IPS DF 6.9 (cell line): ENCODE measurements at regions not wholly inside any gene's neighbourhood (a gene's known extent, or its start where the extent isn't known, plus 50 kb on each side); places are given as distances from the start of the nearest gene placed in this dataset.
A peak's percentile ranks its signal among the peaks of the same experiment; 100 is the strongest.

Experiments used
- DNase-seq: peaks from one replicate; pipeline ENCODE4 v3.0.0-alpha.2; 2013; ENCODE audit warnings: low read depth, low spot score
- H3K27ac ChIP-seq: one replicate; pipeline ENCODE4 v1.5.1; 2013; ENCODE audit warnings: low read length, control low read depth
- H3K27me3 ChIP-seq: 2 replicates; pipeline ENCODE4 v1.6.1; 2013; ENCODE audit warnings: mild to moderate bottlenecking, low read length; ENCODE audit not compliant: control insufficient read depth, insufficient read depth
- H3K36me3 ChIP-seq: 2 replicates; pipeline ENCODE4 v1.6.1; 2013; ENCODE audit warnings: low read length; ENCODE audit not compliant: control insufficient read depth, insufficient read depth
- H3K4me1 ChIP-seq: 2 replicates; pipeline ENCODE4 v1.6.1; 2013; ENCODE audit warnings: low read length; ENCODE audit not compliant: control insufficient read depth, insufficient read depth
- H3K4me3 ChIP-seq: 2 replicates; pipeline ENCODE4 v1.5.1; 2013; ENCODE audit warnings: mild to moderate bottlenecking, low read length
- H3K9me3 ChIP-seq: 2 replicates; pipeline ENCODE4 v1.6.1; 2013; ENCODE audit warnings: low read length, inconsistent platforms; ENCODE audit not compliant: control insufficient read depth, insufficient read depth
- WGBS: extraction: QIAGEN DNeasy Blood & Tissue Kit; methylation state at CpG from one replicate; pipeline ENCODE4 v1.1.7; 2013; ENCODE audit warnings: mixed read lengths, missing lambda C conversion rate; ENCODE audit not compliant: insufficient read length, insufficient coverage; 5-methylcytosine and 5-hydroxymethylcytosine counted together

GRCh38 chr21:30104241-30104640 lies 62.4 kb downstream of the CLDN17 start:
- Histone ChIP-seq H3K9me3 (no peaks in the 10 kb centered on the region), H3K36me3 (no peaks in the 10 kb centered on the region), H3K4me3 (no peak overlapping the region), H3K4me1 (no peaks in the 10 kb centered on the region), H3K27ac (no peak overlapping the region), H3K27me3 (no peaks in the 10 kb centered on the region)
- WGBS: no CpG with 5 or more reads among the region's 2 CpGs
- DNase-seq: no peak

- no peaks in the 10 kb centered on the region; the same call in 1 of the 2 replicates for H3K9me3 ChIP-seq
- H3K4me1 ChIP-seq: no peaks in the 10 kb centered on the region
- no peak for DNase-seq
- no CpG with 5 or more reads among the region's 5 CpGs for WGBS
- no peaks in the 10 kb centered on the region for H3K27me3 ChIP-seq
- H3K36me3 ChIP-seq: no peaks in the 10 kb centered on the region
- no peak overlapping the region for H3K4me3 ChIP-seq
- H3K27ac ChIP-seq: no peak overlapping the region
Observed at GRCh38 chr21:30102871-30103270, 63.7 kb downstream of the CLDN17 start.

DNA sequence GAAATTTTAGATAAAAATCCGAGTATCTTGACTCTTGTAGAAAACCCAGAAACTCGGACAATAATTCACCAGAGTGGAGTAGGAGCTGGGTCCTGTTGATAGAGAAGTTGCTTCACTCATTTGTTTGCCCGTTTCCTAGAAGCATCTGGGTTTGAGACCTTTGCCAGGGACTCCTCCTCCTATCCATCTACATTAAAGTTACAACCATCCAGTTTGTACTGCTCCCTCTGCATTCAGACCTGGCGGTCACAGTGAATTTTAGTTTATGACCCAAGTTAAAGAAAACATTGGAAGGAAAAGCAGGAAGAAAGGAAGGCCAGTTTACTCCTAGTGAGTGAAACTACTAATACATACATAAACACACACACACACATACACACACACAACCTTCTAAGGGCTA lies 64.6 kb downstream of the CLDN17 start:
- Histone ChIP-seq H3K27ac (no peak overlapping the region), H3K36me3 (no peaks in the 10 kb centered on the region), H3K4me3 (no peak overlapping the region), H3K4me1 (no peaks in the 10 kb centered on the region), H3K9me3 (no peaks in the 10 kb centered on the region; the same call in 1 of the 2 replicates), H3K27me3 (no peaks in the 10 kb centered on the region)
- WGBS: no CpG with 5 or more reads among the region's 4 CpGs
- DNase-seq: no peak

DNA sequence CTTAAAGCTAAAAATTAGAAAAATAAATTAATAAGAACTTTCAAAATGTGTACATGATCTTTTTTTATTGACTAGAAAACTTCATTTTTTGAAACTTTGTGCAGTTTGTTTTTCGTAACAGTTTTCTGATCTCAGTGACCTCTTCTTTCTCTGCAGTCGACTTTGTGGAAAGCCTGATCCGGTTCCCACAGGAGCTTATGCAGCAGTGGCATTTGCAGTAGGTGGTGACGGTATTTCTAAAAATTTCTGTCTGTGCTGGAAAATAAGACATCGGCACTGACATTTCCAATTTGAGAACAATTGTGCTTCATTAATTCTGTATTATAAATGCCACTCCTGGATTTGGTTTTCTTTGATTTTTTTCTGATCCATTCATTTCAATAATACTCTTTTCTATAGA lies 68.8 kb downstream of the CLDN17 start:
- no peaks in the 10 kb centered on the region; the same call in 1 of the 2 replicates for H3K9me3 ChIP-seq
- H3K27me3 ChIP-seq: no peaks in the 10 kb centered on the region
- H3K27ac ChIP-seq: no peak overlapping the region
- H3K4me1 ChIP-seq: no peaks in the 10 kb centered on the region
- no CpG with 5 or more reads among the region's 5 CpGs for WGBS
- H3K4me3 ChIP-seq: no peak overlapping the region
- no peaks in the 10 kb centered on the region for H3K36me3 ChIP-seq
- DNase-seq: no peak

GRCh38 chr21:30083225-30083945 lies 83.2 kb downstream of the CLDN17 start:
- Histone ChIP-seq H3K9me3 (no peaks in the 10 kb centered on the region), H3K4me1 (0 out of 2 replicates have a peak, but pooled peaks cover 2% of the 10 kb centered on the region), H3K27me3 (no peaks in the 10 kb centered on the region), H3K4me3 (no peak overlapping the region), H3K27ac (no peak overlapping the region), H3K36me3 (no peaks in the 10 kb centered on the region)
- no peak for DNase-seq
- no CpG with 5 or more reads among the region's 4 CpGs for WGBS

- WGBS: no CpG with 5 or more reads among the region's 2 CpGs
- Histone ChIP-seq H3K4me1 (0 out of 2 replicates have a peak, but pooled peaks cover 2% of the 10 kb centered on the region), H3K9me3 (no peaks in the 10 kb centered on the region), H3K36me3 (no peaks in the 10 kb centered on the region), H3K27me3 (no peaks in the 10 kb centered on the region), H3K27ac (no peak overlapping the region), H3K4me3 (no peak overlapping the region)
- no peak for DNase-seq
Observed at GRCh38 chr21:30081506-30081905, 85.1 kb downstream of the CLDN17 start.

- Histone ChIP-seq H3K9me3 (0 out of 2 replicates have a peak, but pooled peaks cover 2% of the 10 kb centered on the region), H3K27me3 (no peaks in the 10 kb centered on the region), H3K27ac (no peak overlapping the region), H3K36me3 (no peaks in the 10 kb centered on the region), H3K4me3 (no peak overlapping the region), H3K4me1 (no peaks in the 10 kb centered on the region)
- no CpG with 5 or more reads among the region's 4 CpGs for WGBS
- peak; percentile 41 for DNase-seq
Observed at GRCh38 chr21:30072496-30072895, 94.1 kb downstream of the CLDN17 start.

DNA sequence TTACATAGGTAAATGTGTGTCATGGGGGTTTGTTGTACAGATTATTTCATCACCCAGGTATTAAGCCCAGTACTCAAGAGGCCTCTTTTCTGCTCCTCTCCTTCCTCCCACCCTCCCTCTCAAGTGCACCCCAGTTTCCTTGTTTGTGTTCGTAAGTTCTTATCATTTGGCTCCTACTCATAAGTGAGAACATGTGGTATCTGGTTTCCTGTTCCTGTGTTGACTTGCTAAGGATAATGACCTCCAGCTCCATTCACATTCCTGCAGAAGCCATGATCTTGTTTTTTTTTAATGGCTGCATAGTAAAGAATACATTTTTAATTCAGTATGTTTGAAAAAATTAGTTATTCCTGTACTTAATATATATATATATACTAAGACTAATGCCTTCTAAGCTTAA lies 107.7 kb downstream of the CLDN17 start:
- H3K9me3 ChIP-seq: no peaks in the 10 kb centered on the region
- no peak for DNase-seq
- no peak overlapping the region for H3K4me3 ChIP-seq
- WGBS: no CpG with 5 or more reads among the region's 1 CpG
- H3K4me1 ChIP-seq: no peaks in the 10 kb centered on the region
- no peaks in the 10 kb centered on the region for H3K27me3 ChIP-seq
- H3K27ac ChIP-seq: no peak overlapping the region
- no peaks in the 10 kb centered on the region for H3K36me3 ChIP-seq

DNA sequence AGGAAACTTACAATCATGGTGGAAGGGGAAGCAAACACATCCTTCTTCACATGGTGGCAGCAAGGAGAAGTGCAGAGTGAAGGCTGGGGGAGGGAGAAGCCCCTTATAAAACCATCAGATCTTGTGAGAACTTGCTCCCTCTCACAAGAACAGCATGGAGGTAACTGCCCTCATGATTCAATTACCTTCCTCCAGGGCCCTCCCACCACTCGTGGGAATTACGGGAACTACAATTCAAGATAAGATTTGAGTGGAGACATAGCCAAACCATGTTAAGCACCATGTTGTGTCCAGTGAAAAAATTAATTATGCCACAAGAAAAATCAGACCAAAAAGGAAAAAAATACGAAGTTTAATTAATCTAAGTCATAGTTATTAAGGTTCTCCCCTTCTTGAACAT lies 109.5 kb downstream of the CLDN17 start:
- Histone ChIP-seq H3K4me1 (no peaks in the 10 kb centered on the region), H3K4me3 (no peak overlapping the region), H3K27ac (no peak overlapping the region), H3K9me3 (no peaks in the 10 kb centered on the region), H3K27me3 (no peaks in the 10 kb centered on the region), H3K36me3 (no peaks in the 10 kb centered on the region)
- no CpG with 5 or more reads among the region's 3 CpGs for WGBS
- DNase-seq: no peak

- Histone ChIP-seq H3K4me1 (no peaks in the 10 kb centered on the region), H3K36me3 (no peaks in the 10 kb centered on the region), H3K27me3 (no peaks in the 10 kb centered on the region), H3K27ac (no peak overlapping the region), H3K4me3 (no peak overlapping the region), H3K9me3 (no peaks in the 10 kb centered on the region)
- WGBS: no CpG with 5 or more reads among the region's 1 CpG
- DNase-seq: no peak
Observed at GRCh38 chr21:30048570-30048969, 108.8 kb upstream of the GRIK1 start.

GRCh38 chr21:30044447-30045064 lies 104.8 kb upstream of the GRIK1 start:
- WGBS: no CpG with 5 or more reads among the region's 3 CpGs

More at GRCh38 chr21:30044447-30045064, 104.8 kb upstream of the GRIK1 start:
- no peak overlapping the region for H3K27ac ChIP-seq
- H3K4me3 ChIP-seq: no peak overlapping the region
- H3K36me3 ChIP-seq: no peaks in the 10 kb centered on the region
- no peaks in the 10 kb centered on the region for H3K4me1 ChIP-seq
- DNase-seq: peak; percentile 2
- H3K27me3 ChIP-seq: no peaks in the 10 kb centered on the region
- H3K9me3 ChIP-seq: no peaks in the 10 kb centered on the region
